Neural crest cell (in vitro differentiated cells): ENCODE measurements at regions not wholly inside any gene's neighbourhood (a gene's known extent, or its start where the extent isn't known, plus 50 kb on each side); places are given as distances from the start of the nearest gene placed in this dataset.

Experiments used
- DNase-seq: peaks from one replicate; pipeline ENCODE4 v3.0.0; 2021; ENCODE audit warnings: low read depth, mixed read lengths, low spot score
- H3K27ac Mint-ChIP-seq: one replicate; pipeline ENCODE4 v1.8.0; 2021; ENCODE audit warnings: mild to moderate bottlenecking, mixed read lengths; ENCODE audit not compliant: unreplicated experiment
- H3K27me3 Mint-ChIP-seq: 2 replicates; pipeline ENCODE4 v1.8.0; 2021; ENCODE audit warnings: low read depth, mild to moderate bottlenecking, mixed read lengths
- H3K36me3 Mint-ChIP-seq: 2 replicates; pipeline ENCODE4 v1.8.0; 2021; ENCODE audit warnings: low read depth, mild to moderate bottlenecking, mixed read lengths
- H3K4me1 Mint-ChIP-seq: 2 replicates; pipeline ENCODE4 v1.8.0; 2021; ENCODE audit warnings: mixed read lengths
- H3K4me3 Mint-ChIP-seq: one replicate; pipeline ENCODE4 v1.8.0; 2021; ENCODE audit warnings: mild to moderate bottlenecking, mixed read lengths
- H3K9me3 Mint-ChIP-seq: 2 replicates; pipeline ENCODE4 v1.8.0; 2021; ENCODE audit warnings: mixed read lengths
- TF ChIP-seq, protein P1 (sequence below): fragments of 200-600 bp; sonication (generic); conservative IDR thresholded peaks from 2 replicates; pipeline ENCODE4 v1.5.0; 2021; ENCODE audit warnings: antibody characterized with exemption, mild to moderate bottlenecking

DNA sequence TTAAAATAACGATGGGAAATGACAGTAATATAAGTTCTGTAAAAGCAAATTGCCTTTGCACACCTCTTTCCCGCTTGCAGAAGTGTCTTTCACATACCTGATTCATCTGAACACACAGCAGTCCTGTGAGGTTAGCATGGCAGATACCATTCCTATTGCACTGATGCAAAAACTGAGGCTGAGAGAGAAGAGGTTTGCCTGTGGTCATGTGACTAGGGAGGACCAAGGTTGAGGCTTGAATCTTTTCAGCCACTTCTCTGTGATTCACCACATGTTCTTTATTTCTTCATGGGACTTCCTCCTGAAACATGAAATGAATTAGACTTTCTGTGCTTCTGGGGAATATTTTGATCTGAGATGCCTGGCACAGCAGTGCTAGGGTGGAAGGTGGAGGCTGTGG lies 92.9 kb downstream of the VEGFA start:
- H3K27ac Mint-ChIP-seq = no peak overlapping the region
- H3K36me3 Mint-ChIP-seq = no peaks in the 10 kb centered on the region
- peaks cover 22% of the 10 kb centered on the region for H3K4me1 Mint-ChIP-seq
- no peaks in the 10 kb centered on the region for H3K9me3 Mint-ChIP-seq
- no peak for DNase-seq
- H3K4me3 Mint-ChIP-seq = no peak overlapping the region
- H3K27me3 Mint-ChIP-seq = peaks cover 6% of the 10 kb centered on the region
- TF ChIP-seq, protein P1, sequence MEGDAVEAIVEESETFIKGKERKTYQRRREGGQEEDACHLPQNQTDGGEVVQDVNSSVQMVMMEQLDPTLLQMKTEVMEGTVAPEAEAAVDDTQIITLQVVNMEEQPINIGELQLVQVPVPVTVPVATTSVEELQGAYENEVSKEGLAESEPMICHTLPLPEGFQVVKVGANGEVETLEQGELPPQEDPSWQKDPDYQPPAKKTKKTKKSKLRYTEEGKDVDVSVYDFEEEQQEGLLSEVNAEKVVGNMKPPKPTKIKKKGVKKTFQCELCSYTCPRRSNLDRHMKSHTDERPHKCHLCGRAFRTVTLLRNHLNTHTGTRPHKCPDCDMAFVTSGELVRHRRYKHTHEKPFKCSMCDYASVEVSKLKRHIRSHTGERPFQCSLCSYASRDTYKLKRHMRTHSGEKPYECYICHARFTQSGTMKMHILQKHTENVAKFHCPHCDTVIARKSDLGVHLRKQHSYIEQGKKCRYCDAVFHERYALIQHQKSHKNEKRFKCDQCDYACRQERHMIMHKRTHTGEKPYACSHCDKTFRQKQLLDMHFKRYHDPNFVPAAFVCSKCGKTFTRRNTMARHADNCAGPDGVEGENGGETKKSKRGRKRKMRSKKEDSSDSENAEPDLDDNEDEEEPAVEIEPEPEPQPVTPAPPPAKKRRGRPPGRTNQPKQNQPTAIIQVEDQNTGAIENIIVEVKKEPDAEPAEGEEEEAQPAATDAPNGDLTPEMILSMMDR = no peak

DNA sequence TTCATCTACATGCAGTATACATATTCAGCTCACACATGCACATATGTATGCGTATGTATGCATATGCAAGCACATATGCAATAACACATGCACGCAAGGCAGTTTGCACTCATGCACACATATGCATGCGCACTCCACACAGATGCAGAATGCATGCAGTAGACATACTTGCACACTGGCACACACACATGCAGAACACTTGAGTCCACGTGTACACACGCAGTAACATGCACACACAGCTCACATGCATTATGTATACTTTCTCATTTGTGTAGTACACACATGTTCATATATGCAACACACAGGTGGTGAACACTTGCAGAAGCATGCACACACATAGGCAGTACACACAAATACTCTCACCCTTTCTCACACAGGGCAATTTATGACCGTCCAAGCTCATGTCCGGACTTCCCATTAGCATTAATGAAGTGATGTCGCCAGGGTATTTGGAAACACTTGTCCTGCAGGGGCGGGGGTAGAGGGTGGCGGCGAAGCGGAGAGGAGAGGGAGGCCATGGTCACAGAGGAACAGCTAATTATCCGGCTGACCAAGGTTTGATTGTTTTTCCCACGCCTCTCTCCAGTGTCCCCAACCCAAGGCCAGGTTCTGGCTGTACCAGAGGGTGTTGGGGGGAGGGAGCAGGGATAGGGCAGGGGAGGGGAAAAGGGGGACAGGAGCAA lies 91.3 kb downstream of the VEGFA start:
- Mint-ChIP-seq H3K9me3 (no peaks in the 10 kb centered on the region), H3K36me3 (no peaks in the 10 kb centered on the region), H3K4me3 (no peak overlapping the region), H3K27ac (no peak overlapping the region), H3K27me3 (peaks cover 6% of the 10 kb centered on the region), H3K4me1 (peaks cover 22% of the 10 kb centered on the region)
- no peak for DNase-seq
- TF ChIP-seq, protein P1 = no peak

DNA sequence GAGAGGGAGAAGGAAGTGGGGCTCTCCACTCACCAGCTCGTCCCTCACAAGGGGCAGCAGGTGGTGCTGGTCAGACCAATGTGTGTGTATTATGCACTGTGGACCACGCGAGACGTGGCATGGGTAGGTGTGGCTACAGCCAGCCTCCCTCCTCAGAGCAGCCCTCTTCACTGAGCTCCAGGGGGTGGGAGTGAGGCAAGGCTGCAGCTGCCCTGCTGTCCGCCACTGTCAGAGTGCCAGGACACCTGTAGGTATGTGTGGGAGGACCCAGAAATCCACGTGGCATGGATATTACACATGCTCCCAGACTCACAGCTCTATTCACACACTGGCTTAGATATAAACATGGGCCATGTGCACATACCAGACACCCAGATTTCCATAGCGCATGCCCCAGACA lies 90.3 kb downstream of the VEGFA start:
- no peak for DNase-seq
- H3K27ac Mint-ChIP-seq = no peak overlapping the region
- no peaks in the 10 kb centered on the region for H3K36me3 Mint-ChIP-seq
- H3K27me3 Mint-ChIP-seq = peaks cover 6% of the 10 kb centered on the region
- no peak overlapping the region for H3K4me3 Mint-ChIP-seq
- H3K4me1 Mint-ChIP-seq = peaks cover 22% of the 10 kb centered on the region
- TF ChIP-seq, protein P1 = no peak
- no peaks in the 10 kb centered on the region for H3K9me3 Mint-ChIP-seq

DNA sequence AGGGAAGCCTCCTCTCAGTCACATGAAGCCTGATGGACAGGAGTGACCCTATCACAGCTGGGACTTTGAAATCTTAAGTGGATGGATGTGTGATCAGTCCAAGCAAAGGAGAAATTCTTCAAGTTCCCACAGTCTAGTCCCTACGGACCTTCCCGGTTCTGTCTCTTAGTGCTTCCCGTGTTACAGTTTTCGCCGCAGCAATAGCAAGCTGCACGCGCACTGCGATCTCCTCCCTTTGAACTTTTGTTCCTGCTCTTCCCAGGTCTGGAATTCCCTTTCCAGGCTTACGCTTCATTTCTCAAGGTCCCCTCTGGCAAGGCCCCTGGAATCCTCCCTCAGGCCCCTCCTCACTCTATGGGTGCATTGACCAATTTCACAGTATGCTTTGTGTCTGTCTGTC lies 89.2 kb downstream of the VEGFA start:
- peaks cover 6% of the 10 kb centered on the region for H3K27me3 Mint-ChIP-seq
- no peak for DNase-seq
- no peaks in the 10 kb centered on the region for H3K36me3 Mint-ChIP-seq
- TF ChIP-seq, protein P1 = no peak
- H3K9me3 Mint-ChIP-seq = no peaks in the 10 kb centered on the region
- no peak overlapping the region for H3K4me3 Mint-ChIP-seq
- no peak overlapping the region for H3K27ac Mint-ChIP-seq
- peaks cover 22% of the 10 kb centered on the region for H3K4me1 Mint-ChIP-seq

DNA sequence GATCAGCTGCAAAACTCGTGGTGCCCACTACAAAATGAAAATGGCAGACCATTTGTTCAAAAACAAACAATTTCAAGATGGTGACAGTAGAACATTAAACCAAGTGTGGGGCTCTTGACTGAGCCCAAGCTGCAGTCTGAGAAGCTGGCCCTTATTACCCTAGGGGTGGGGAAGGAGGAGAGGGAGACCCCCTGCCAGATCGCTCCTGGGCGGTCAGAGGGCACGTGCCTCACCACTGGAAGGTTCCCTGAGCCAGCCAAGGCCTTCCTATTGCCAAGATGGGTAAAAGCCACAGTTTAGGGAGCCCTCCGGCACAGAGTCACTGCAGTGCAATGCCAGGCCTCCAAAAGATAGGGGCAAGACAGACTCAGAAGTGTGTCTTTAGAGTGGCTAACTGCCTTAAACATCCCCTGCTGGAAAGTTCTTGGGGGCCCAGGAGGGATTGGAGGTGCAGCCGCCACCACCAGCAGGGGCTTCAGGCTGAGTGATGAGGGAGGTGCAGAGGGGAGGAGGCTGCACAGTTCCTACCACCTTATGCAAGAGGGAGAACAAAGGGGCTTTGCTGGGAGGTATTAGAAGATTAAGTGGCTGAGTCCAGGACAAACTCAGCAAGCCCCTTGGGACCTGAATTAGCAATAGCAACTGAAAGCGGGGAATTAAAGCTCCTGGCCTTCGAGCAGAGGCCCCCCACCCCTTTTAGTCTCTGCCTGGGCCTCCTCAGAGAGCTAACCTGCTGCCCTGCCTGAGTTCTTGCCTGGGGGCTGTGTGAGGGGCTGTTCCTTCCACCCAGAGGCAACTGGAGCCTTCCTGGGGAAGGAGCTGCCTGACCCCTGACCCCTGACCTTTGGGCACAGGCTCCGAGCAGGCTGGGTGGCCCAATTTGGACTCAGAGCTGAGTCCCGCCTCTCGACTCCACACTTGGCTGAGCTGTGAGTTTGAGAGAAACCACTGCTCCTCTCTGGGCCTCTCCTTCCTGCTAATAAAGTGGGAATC lies 88.4 kb downstream of the VEGFA start:
- H3K4me1 Mint-ChIP-seq = peaks cover 22% of the 10 kb centered on the region
- H3K9me3 Mint-ChIP-seq = no peaks in the 10 kb centered on the region
- no peaks in the 10 kb centered on the region for H3K36me3 Mint-ChIP-seq
- H3K4me3 Mint-ChIP-seq = no peak overlapping the region
- H3K27me3 Mint-ChIP-seq = peaks cover 4% of the 10 kb centered on the region
- TF ChIP-seq, protein P1 = no peak
- H3K27ac Mint-ChIP-seq = no peak overlapping the region
- no peak for DNase-seq
